ENCODE measurements at regions not wholly inside any gene's neighbourhood (a gene's known extent, or its start where the extent isn't known, plus 50 kb on each side); places are given as distances from the start of the nearest gene placed in this dataset.

DNA sequence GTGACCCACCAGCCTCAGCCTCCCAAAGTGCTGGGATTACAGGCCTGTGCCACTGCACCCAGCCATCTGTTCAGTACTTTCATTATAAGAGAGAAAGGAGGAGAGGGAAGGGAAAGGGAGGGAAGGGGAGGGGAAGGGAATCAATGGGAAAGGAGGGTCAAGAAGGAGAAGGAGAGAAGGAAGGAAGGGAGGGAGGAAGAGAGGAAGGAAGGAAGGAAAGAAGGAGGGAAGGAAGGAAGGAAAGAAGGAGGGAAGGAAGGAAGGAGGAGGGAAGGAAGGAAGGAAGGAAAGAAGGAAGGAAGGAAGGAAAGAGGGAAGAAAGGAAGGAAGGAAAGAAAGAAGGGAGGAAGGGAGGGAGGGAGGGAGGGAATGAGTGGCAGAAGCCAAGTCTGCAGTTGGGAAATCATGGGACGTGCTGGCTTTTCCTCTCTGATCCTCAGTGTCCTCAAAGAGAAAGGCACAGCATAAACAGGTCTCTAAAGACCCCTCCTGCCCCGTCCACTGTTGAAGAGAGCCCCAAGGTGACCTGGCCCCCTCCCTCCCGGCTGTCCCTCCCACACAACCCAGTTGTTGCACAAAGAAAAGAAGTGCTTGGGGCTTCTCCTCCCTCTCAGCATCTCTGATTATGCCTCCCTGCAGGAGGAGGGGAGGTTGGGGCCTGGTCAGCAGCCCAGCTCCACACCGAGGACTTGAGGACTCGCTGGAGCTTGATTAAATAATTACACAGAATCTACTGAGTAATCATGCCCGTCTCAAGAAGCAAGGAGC lies 69.1 kb upstream of the TOP1 start:
- TF ChIP-seq CEBPB (IDR thresholded peaks at IDR 0.05) = no peak
- no peak for TF ChIP-seq YY1 (IDR thresholded peaks at IDR 0.05; ENCODE audit: low read depth)
- no peak for TF ChIP-seq RAD21 (IDR thresholded peaks at IDR 0.05; ENCODE audit: low read depth)

DNA sequence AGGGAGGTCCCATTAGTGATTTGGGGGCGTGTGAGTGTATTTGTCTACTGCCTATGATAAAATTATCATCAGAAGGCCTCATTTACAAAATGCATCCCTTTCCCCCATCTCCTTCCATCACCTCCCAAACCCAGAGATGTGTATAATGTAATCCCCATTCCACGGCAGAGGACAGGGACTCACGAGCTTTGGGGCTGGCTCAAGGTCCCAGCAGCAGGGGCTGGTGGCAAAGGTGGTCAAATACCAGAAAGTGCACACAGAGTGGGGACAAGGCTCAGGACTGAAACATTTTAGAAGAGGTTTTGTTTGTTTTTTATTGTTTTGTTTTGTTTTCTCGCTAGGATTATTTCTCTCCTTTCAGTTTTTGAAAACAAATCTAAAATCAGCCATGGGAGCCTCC lies 68.5 kb upstream of the TOP1 start:
- no peak for TF ChIP-seq CREB1 (IDR thresholded peaks at IDR 0.05; ENCODE audit: low read depth)
- no peak for TF ChIP-seq TAF1 (IDR thresholded peaks at IDR 0.05; ENCODE audit: low read depth)
- TF ChIP-seq, protein P1, sequence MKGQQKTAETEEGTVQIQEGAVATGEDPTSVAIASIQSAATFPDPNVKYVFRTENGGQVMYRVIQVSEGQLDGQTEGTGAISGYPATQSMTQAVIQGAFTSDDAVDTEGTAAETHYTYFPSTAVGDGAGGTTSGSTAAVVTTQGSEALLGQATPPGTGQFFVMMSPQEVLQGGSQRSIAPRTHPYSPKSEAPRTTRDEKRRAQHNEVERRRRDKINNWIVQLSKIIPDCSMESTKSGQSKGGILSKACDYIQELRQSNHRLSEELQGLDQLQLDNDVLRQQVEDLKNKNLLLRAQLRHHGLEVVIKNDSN (IDR thresholded peaks at IDR 0.05) = no peak
- no peak for TF ChIP-seq CEBPB (IDR thresholded peaks at IDR 0.05)
- no peak for TF ChIP-seq YY1 (IDR thresholded peaks at IDR 0.05; ENCODE audit: low read depth)

DNA sequence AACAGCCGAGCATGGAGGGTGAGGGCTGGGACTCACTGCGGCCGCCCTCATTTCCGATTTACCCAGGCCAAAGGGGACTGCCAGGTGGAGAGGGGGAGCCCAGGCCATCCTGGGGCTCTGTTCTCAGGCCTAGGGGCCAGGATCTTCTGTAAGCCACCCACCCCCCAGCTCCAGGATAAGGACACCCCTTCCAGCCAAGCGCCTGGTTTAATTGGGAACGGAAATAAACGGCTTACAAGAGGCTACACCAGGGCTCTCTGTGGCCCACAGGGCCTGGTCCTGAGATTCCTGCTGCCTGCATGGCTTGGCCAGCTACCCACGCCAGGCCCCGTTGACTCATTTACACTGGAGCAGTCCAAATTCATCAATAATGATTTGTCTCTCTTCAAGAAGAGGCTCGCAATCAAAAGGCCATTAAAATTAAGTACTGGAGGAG lies 68.1 kb upstream of the TOP1 start:
- TF ChIP-seq EGR1 (IDR thresholded peaks at IDR 0.05) = no peak
- no peak for TF ChIP-seq RAD21 (IDR thresholded peaks at IDR 0.05; ENCODE audit: low read depth)
- TF ChIP-seq ZBTB7A (IDR thresholded peaks at IDR 0.05; ENCODE audit: low read depth) = no peak
- TF ChIP-seq CREB1 (IDR thresholded peaks at IDR 0.05; ENCODE audit: low read depth) = no peak
- TF ChIP-seq, protein P2, sequence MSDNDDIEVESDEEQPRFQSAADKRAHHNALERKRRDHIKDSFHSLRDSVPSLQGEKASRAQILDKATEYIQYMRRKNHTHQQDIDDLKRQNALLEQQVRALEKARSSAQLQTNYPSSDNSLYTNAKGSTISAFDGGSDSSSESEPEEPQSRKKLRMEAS (IDR thresholded peaks at IDR 0.05) = no peak

DNA sequence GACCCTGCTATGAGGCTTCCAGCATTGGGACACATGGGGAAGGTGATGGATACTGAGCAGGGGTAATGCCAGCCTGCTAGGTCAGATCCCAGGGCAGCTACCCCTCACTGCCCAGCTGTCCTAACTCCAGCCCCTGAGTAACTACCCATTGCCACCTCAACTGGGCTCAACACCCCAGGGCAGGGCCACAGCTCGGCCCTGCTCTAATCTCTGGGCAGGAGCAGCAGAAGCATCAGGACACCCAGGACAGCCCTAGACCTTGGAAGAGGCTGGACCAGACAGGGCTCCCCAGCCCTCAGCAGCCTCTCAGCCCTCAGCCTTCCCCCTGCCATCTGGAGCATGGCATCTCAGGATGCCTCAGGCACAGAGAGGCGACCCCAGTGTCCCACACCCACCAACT lies 67.4 kb upstream of the TOP1 start:
- TF ChIP-seq RAD21 (IDR thresholded peaks at IDR 0.05; ENCODE audit: low read depth) (no peak), EP300 (IDR thresholded peaks at IDR 0.05; ENCODE audit: borderline replicate concordance) (no peak)

DNA sequence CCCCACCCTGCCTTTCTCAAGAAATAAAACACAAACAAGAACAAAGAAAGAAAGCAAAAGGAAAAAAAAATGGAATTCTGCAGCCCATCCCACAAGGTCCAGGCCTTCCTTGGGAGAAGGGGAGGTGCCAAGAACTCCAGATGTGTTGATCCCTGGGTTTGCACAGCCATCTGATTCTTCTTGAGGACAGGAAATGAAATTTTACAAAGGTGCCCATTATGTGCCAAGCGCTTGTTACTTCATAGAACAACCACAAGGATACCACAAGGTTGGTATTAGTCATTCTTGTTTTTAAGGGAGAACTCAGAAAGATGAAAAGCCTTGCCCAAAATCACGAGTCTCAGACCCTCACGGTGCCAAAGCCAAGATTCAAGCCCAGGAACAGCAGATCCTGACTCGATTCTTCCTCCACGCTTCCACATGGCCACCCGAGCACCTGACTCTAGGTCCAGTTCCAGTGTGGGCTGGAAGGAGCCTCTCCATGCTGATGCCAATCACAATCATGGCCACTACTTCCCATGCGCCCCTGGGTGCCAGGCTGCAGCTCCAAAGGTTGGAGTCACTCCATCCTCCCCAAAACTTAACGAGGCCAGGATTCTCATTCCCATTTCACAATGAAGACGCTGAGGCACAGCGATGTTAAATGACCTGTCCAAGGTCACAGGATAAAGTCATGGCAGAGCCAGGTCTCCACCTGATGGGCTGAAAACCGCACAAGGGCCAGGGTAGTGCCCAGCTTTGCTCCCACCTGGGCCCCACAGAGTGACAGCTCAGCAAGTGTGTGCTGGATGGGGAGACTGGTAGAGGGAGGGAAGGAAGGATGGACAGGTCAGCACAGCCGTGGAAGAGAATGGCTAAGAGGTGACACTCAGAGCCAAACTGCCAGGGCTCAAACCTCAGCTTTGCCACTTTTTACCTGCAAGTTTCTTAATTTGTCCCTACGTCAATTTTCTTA lies 66.7 kb upstream of the TOP1 start:
- TF ChIP-seq TAF1 (IDR thresholded peaks at IDR 0.05; ENCODE audit: low read depth) (no peak), FOXM1 (IDR thresholded peaks at IDR 0.05; ENCODE audit: borderline replicate concordance, low read depth) (no peak), EGR1 (IDR thresholded peaks at IDR 0.05) (no peak), RAD21 (IDR thresholded peaks at IDR 0.05; ENCODE audit: low read depth) (no peak), YY1 (IDR thresholded peaks at IDR 0.05; ENCODE audit: low read depth) (no peak), EP300 (IDR thresholded peaks at IDR 0.05; ENCODE audit: borderline replicate concordance) (no peak), NFIC (IDR thresholded peaks at IDR 0.05) (no peak)
- TF ChIP-seq, protein P1 (IDR thresholded peaks at IDR 0.05) = no peak
- TF ChIP-seq, protein P3, sequence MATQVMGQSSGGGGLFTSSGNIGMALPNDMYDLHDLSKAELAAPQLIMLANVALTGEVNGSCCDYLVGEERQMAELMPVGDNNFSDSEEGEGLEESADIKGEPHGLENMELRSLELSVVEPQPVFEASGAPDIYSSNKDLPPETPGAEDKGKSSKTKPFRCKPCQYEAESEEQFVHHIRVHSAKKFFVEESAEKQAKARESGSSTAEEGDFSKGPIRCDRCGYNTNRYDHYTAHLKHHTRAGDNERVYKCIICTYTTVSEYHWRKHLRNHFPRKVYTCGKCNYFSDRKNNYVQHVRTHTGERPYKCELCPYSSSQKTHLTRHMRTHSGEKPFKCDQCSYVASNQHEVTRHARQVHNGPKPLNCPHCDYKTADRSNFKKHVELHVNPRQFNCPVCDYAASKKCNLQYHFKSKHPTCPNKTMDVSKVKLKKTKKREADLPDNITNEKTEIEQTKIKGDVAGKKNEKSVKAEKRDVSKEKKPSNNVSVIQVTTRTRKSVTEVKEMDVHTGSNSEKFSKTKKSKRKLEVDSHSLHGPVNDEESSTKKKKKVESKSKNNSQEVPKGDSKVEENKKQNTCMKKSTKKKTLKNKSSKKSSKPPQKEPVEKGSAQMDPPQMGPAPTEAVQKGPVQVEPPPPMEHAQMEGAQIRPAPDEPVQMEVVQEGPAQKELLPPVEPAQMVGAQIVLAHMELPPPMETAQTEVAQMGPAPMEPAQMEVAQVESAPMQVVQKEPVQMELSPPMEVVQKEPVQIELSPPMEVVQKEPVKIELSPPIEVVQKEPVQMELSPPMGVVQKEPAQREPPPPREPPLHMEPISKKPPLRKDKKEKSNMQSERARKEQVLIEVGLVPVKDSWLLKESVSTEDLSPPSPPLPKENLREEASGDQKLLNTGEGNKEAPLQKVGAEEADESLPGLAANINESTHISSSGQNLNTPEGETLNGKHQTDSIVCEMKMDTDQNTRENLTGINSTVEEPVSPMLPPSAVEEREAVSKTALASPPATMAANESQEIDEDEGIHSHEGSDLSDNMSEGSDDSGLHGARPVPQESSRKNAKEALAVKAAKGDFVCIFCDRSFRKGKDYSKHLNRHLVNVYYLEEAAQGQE (IDR thresholded peaks at IDR 0.05; ENCODE audit: low read depth) = no peak
- TF ChIP-seq, protein P2 (IDR thresholded peaks at IDR 0.05) = no peak

DNA sequence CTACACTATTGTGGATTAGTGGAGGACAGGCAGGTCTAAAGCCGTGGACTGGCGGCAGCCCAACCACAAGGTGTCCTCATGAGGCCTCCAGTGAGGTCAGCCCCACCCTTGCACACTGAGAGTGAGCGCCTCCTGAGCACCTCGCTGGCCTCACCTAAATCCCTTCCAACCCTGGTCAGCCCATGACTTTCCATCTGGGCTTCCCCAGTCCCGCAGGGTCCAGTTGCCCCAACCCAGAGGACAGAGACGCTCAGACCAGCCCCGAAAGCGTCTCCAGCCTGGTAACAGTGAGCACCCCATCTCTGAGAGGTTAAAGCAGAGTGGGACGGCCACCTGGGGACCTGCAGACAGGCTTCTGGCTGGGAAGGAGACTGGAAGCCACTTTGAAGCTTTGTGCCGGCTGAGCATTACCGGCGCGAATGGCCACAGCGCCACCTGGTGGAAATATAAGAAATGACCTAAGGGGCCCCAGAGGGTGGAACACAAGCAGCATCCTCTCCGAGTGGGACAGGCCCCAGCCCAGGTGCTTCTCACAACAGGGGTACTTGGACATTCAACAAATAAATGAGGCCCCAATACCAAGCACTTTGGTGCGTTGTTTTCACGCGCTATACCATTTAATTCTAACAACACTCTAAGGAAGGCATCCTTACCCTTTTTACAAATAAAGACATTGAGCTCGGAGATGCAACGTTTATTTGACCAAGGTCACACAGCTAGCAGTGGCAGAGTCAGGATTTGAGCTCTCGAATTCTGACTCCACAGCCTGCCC lies 65.7 kb upstream of the TOP1 start:
- no peak for TF ChIP-seq CREB1 (IDR thresholded peaks at IDR 0.05; ENCODE audit: low read depth)
- TF ChIP-seq, protein P1 (IDR thresholded peaks at IDR 0.05) = no peak
- TF ChIP-seq RAD21 (IDR thresholded peaks at IDR 0.05; ENCODE audit: low read depth) = peak; percentile 89
- TF ChIP-seq, protein P3 (IDR thresholded peaks at IDR 0.05; ENCODE audit: low read depth) = no peak
- TF ChIP-seq TAF1 (IDR thresholded peaks at IDR 0.05; ENCODE audit: low read depth) = no peak
- TF ChIP-seq EGR1 (IDR thresholded peaks at IDR 0.05) = no peak

Data from Ishikawa (cell line).